Motor neuron (in vitro differentiated cells): ENCODE measurements at regions not wholly inside any gene's neighbourhood (a gene's known extent, or its start where the extent isn't known, plus 50 kb on each side); places are given as distances from the start of the nearest gene placed in this dataset.
A peak's percentile ranks its signal among the peaks of the same experiment; 100 is the strongest.

Source experiments
- ATAC-seq, 8 experiments: fragments of 200-7000 bp; cut with Tn5 transposase; replicated peaks in 6 of 8; 2 replicates each; pipeline ENCODE4 v1.8.0; 2021; ENCODE audit warnings: mild to moderate bottlenecking in 8 of 8, moderate library complexity in 8 of 8
- H3K27ac ChIP-seq, 2 donors: fragments of 250-450 bp; sonication (Bioruptor Pico); 2 replicates each; pipeline ENCODE4 v1.9.0; 2021; ENCODE audit warnings: antibody characterized with exemption in 2 of 2, mild to moderate bottlenecking in 2 of 2, moderate library complexity in 1 of 2
- H3K4me1 ChIP-seq, 2 donors: fragments of 250-450 bp; sonication (Bioruptor Pico); replicated peaks in 1 of 2; 2 replicates each; pipeline ENCODE4 v1.6.1; 2021; ENCODE audit warnings: antibody characterized with exemption in 2 of 2, mild to moderate bottlenecking in 2 of 2, moderate library complexity in 1 of 2
- H3K4me3 ChIP-seq, 5 donors: fragments of 250-450 bp; sonication (Bioruptor Pico); 2 replicates each; pipeline ENCODE4 v1.9.0; 2021; ENCODE audit warnings: antibody characterized with exemption in 5 of 5, mild to moderate bottlenecking in 5 of 5, moderate library complexity in 4 of 5
- WGBS, 10 experiments: fragments of 450-650 bp; shearing (Covaris generic); methylation state at CpG; one replicate each; pipeline ENCODE4 v1.0.0; 2022; 5-methylcytosine and 5-hydroxymethylcytosine counted together
- in situ Hi-C, 9 experiments: fragments of 400-800 bp; cut with MboI; loops; one replicate each; pipeline ENCODE4 v1.15.0; 2021; ENCODE audit warnings: low sequenced_read_pairs in 9 of 9, low pct_unique_long_range_greater_than_20kb in 2 of 9; ENCODE audit not compliant: unreplicated experiment in 9 of 9

GRCh38 chr13:67860315-67860714 is 630.2 kb upstream of the PCDH9 start:
- ATAC-seq = no peak
- no peak overlapping the region for H3K27ac ChIP-seq
- peaks cover 4 to 12% of the 10 kb centered on the region in 2 donors for H3K4me1 ChIP-seq
- no peak overlapping the region for H3K4me3 ChIP-seq
- 20 to 83% (median 48%) methylated on average over 1 to 3 of the region's 3 CpGs; no CpG with 5 or more reads in 1 of the 10 experiments for WGBS, 10 experiments
- in situ Hi-C loops = no loop called here

GRCh38 chr13:67859904-67860303 is 629.8 kb upstream of the PCDH9 start:
- peaks cover 8 to 16% of the 10 kb centered on the region in 2 donors for H3K4me1 ChIP-seq
- no peak for ATAC-seq
- 39 to 100% (median 92%) methylated on average over 1 to 3 of the region's 3 CpGs for WGBS, 10 experiments
- in situ Hi-C loops = no loop called here
- no peak overlapping the region for H3K27ac ChIP-seq
- H3K4me3 ChIP-seq = no peak overlapping the region

- ATAC-seq = no peak
- H3K4me3 ChIP-seq = no peak overlapping the region
- no peak overlapping the region for H3K27ac ChIP-seq
- in situ Hi-C loops = no loop called here
- peaks cover 9 to 20% of the 10 kb centered on the region in 2 donors for H3K4me1 ChIP-seq
- WGBS, 10 experiments = 0 to 100% (median 72%) methylated on average over 1 to 10 of the region's 16 CpGs; no CpG with 5 or more reads in 2 of the 10 experiments
These were observed 627.6 kb upstream of the PCDH9 start for GRCh38 chr13:67857581-67858310.

GRCh38 chr13:67856955-67857354 is 626.8 kb upstream of the PCDH9 start:
- no peak overlapping the region for H3K27ac ChIP-seq
- no peak overlapping the region for H3K4me3 ChIP-seq
- ATAC-seq = peak in 1 of 8 experiments; percentile 92
- in situ Hi-C loops = no loop called here
- peaks cover 9 to 20% of the 10 kb centered on the region in 2 donors for H3K4me1 ChIP-seq

GRCh38 chr13:67855741-67856238 is 625.7 kb upstream of the PCDH9 start:
- no peak overlapping the region for H3K27ac ChIP-seq
- no peak overlapping the region for H3K4me3 ChIP-seq
- in situ Hi-C loops = no loop called here
- peak in 5 of 8 experiments; percentile 21 to 69 (median 39) for ATAC-seq
- peaks cover 9 to 20% of the 10 kb centered on the region in 2 donors for H3K4me1 ChIP-seq
- 0 to 66% (median 21%) methylated on average over 2 to 4 of the region's 4 CpGs for WGBS, 10 experiments

- in situ Hi-C loops = no loop called here
- ATAC-seq = peak in 5 of 8 experiments; percentile 49 to 84 (median 72)
- Histone ChIP-seq H3K27ac (no peak overlapping the region), H3K4me1 (peaks cover 9 to 20% of the 10 kb centered on the region in 2 donors), H3K4me3 (no peak overlapping the region)
- 13 to 91% (median 44%) methylated on average over 1 to 4 of the region's 4 CpGs for WGBS, 10 experiments
These were observed 624.9 kb upstream of the PCDH9 start for GRCh38 chr13:67854990-67855389.

GRCh38 chr13:67844574-67844973 is 614.4 kb upstream of the PCDH9 start:
- H3K4me3 ChIP-seq = no peak overlapping the region
- no peak overlapping the region for H3K27ac ChIP-seq
- 0 to 91% (median 39%) methylated on average over 1 to 2 of the region's 2 CpGs; no CpG with 5 or more reads in 2 of the 10 experiments for WGBS, 10 experiments
- in situ Hi-C loops = no loop called here
- ATAC-seq = peak in 2 of 8 experiments; percentile 25 to 77
- no peaks in the 10 kb centered on the region for H3K4me1 ChIP-seq

- no peak for ATAC-seq
- H3K4me3 ChIP-seq = no peak overlapping the region
- no peaks in the 10 kb centered on the region for H3K4me1 ChIP-seq
- in situ Hi-C loops = no loop called here
- no peak overlapping the region for H3K27ac ChIP-seq
- 20 to 100% (median 84%) methylated on average over 1 to 7 of the region's 7 CpGs; no CpG with 5 or more reads in 3 of the 10 experiments for WGBS, 10 experiments
These were observed 610.9 kb upstream of the PCDH9 start for GRCh38 chr13:67841071-67841470.

GRCh38 chr13:67833564-67833963 is 603.4 kb upstream of the PCDH9 start:
- no peak for ATAC-seq
- no peaks in the 10 kb centered on the region for H3K4me1 ChIP-seq
- in situ Hi-C loops = no loop called here
- no peak overlapping the region for H3K4me3 ChIP-seq
- H3K27ac ChIP-seq = no peak overlapping the region

- no peak overlapping the region for H3K4me3 ChIP-seq
- in situ Hi-C loops = no loop called here
- WGBS, 10 experiments = 36 to 100% (median 81%) methylated on average over 2 to 3 of the region's 3 CpGs; no CpG with 5 or more reads in 2 of the 10 experiments
- no peak overlapping the region for H3K27ac ChIP-seq
- no peak for ATAC-seq
- peaks cover 0 to 3% of the 10 kb centered on the region in 2 donors for H3K4me1 ChIP-seq
These were observed 599.5 kb upstream of the PCDH9 start for GRCh38 chr13:67829641-67830040.

GRCh38 chr13:67827992-67828391 is 597.9 kb upstream of the PCDH9 start:
- Histone ChIP-seq H3K4me3 (no peak overlapping the region), H3K27ac (no peak overlapping the region), H3K4me1 (peaks cover 0 to 3% of the 10 kb centered on the region in 2 donors)
- peak in 2 of 8 experiments; percentile 24 to 31 for ATAC-seq
- in situ Hi-C loops = no loop called here

GRCh38 chr13:67821606-67822005 is 591.5 kb upstream of the PCDH9 start:
- Histone ChIP-seq H3K27ac (no peak overlapping the region), H3K4me1 (no peaks in the 10 kb centered on the region), H3K4me3 (no peak overlapping the region)
- no peak for ATAC-seq
- in situ Hi-C loops = no loop called here
- WGBS, 10 experiments = 11 to 100% (median 80%) methylated on average over 1 to 2 of the region's 2 CpGs

- Histone ChIP-seq H3K4me3 (no peak overlapping the region), H3K4me1 (no peaks in the 10 kb centered on the region), H3K27ac (no peak overlapping the region)
- no peak for ATAC-seq
- in situ Hi-C loops = no loop called here
These were observed 576.7 kb upstream of the PCDH9 start for GRCh38 chr13:67806796-67807195.

GRCh38 chr13:67803118-67803517 is 573.0 kb upstream of the PCDH9 start:
- no peak overlapping the region for H3K4me3 ChIP-seq
- H3K27ac ChIP-seq = no peak overlapping the region
- no peaks in the 10 kb centered on the region for H3K4me1 ChIP-seq
- whole genome bisulfite sequencing, 10 experiments = 8 to 86% (median 77%) methylated on average over 1 to 8 of the region's 8 CpGs
- in situ Hi-C loops = no loop called here
- ATAC-seq = no peak
